ENCODE measurements at regions not wholly inside any gene's neighbourhood (a gene's known extent, or its start where the extent isn't known, plus 50 kb on each side); places are given as distances from the start of the nearest gene placed in this dataset.

DNA sequence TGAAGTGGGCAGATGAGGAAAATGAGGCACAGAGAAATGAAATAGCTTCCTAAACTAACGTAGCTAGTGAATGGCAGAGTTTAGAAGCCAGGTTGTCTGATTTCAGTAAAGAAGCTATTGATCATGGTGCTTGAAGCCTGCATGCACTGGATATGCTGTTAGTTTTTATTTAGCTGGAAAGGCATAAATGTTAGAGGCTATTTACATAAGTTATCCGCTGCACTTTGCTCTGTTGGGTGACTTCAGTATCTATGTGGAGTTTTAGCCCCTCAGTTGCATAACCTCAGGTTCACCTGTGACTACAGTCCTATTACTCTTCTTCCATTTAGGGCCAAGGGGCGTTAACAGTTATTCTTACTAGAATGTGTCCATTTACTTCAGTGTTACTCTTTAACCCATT lies 522.4 kb upstream of the RPS6KA3 start:
- TF ChIP-seq, protein P1, sequence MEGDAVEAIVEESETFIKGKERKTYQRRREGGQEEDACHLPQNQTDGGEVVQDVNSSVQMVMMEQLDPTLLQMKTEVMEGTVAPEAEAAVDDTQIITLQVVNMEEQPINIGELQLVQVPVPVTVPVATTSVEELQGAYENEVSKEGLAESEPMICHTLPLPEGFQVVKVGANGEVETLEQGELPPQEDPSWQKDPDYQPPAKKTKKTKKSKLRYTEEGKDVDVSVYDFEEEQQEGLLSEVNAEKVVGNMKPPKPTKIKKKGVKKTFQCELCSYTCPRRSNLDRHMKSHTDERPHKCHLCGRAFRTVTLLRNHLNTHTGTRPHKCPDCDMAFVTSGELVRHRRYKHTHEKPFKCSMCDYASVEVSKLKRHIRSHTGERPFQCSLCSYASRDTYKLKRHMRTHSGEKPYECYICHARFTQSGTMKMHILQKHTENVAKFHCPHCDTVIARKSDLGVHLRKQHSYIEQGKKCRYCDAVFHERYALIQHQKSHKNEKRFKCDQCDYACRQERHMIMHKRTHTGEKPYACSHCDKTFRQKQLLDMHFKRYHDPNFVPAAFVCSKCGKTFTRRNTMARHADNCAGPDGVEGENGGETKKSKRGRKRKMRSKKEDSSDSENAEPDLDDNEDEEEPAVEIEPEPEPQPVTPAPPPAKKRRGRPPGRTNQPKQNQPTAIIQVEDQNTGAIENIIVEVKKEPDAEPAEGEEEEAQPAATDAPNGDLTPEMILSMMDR (conservative IDR thresholded peaks at IDR 0.05 in 1 of 2, IDR thresholded peaks at IDR 0.05 in 1 of 2; ENCODE audit: extremely low read depth in 1 of 2, insufficient read depth in 1 of 2, low read depth in 1 of 2, low read length in 2 of 2), result no peak
- no peak for TF ChIP-seq EZH2 (IDR thresholded peaks at IDR 0.05; ENCODE audit: borderline replicate concordance, low read length)

Measured in mammary epithelial cell (primary cell).